ENCODE measurements at regions not wholly inside any gene's neighbourhood (a gene's known extent, or its start where the extent isn't known, plus 50 kb on each side); places are given as distances from the start of the nearest gene placed in this dataset.

DNA sequence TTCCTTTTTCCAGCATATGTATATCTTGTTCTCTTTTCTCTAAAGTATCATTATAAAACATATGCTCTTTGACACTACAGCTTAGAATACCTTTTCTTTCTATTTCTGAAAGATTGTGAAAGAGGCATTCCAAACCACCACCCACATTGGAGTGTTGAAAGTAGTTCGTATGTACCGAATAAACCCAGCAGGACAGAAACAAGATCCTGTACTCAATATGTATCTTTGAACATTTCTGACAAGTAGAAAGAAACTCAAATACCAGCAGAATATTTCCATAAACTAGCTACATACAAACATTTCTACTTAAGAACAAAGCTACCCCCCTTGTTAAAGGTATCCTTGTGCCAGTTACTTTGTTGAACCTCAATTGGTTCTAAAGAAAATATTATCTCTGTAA is 415.3 kb upstream of the ALCAM start:
- no peak for FAIRE-seq
- POLR2A ChIA-PET: no interaction called here

DNA sequence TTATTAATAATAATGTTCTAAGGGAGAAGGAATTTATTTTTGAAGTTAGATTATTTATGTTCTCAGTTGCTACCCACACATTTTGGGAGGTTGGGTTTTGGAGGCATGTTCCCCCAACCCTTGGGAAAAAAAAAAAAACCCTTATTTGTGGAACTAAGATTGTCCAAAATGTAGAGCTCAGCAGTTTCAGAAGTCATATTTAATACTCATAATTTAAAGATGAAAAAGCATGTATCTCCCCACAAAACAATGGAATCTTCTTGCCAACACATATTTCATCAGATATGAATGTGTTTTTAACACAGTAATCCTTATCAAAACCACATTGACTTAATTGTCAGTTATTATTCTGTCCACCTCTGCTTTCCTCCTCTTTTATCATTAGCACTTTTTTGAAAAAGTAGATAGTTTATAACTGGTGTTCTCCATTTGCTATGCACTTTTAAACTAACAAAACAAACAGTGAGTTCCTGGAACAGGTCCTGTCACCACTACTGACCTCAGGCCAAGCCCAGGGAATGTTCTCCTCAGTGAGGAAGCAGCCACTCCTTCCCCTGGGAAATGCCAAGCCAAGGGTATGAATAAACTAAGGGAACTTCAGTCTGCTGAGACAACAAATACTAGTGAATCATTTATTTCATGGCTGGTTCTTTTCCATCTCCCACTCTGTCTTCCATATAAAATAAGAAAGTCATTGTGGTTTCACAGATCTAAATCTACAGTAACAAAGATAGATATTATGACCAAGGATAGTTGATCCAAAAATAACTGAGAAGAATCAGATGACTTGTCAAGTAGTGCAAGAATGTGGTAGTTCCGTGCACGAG is 414.4 kb upstream of the ALCAM start:
- DNase-seq (ENCODE audit: low read depth in 1 of 2, low spot score in 1 of 2): peak; percentile 7 to 78
- POLR2A ChIA-PET: no interaction called here
- peaks cover 9% of the 10 kb centered on the region; the same call in 1 of the 3 replicates for H3K4me1 ChIP-seq
- H3K27ac ChIP-seq: peak overlapping the region in 1 of 2 experiments; percentile 11; a peak in 1 of 6 replicates
- no peaks in the 10 kb centered on the region; the same call in 2 of the 3 replicates for H3K9me3 ChIP-seq
- CTCF ChIA-PET: interaction anchor here (0.7 to 1.2 kb wide), 2 partner anchors 11 to 1294 kb away, joined by 3 to 5 read pairs; no protein-coding TSS in a partner anchor
- ATAC-seq: peak; percentile 67 to 68; a peak in 5 of 6 replicates
- no peak overlapping the region for H3K4me3 ChIP-seq
- TF ChIP-seq MAFK (IDR thresholded peaks at IDR 0.05; ENCODE audit: partially characterized antibody) (peak; percentile 47), EHF (CRISPR knock-in tag; IDR thresholded peaks at IDR 0.05) (no peak)
- no peak for FAIRE-seq
- WGBS (ENCODE audit: missing lambda C conversion rate): 27% methylated on average over 2 of the region's 2 CpGs
- H3K4me2 ChIP-seq: peak overlapping the region; percentile 41; the same call in 2 of the 3 replicates

More for the DNA sequence above, 415.3 kb upstream of the ALCAM start:
- no peak for TF ChIP-seq CEBPB (IDR thresholded peaks at IDR 0.05)
- no peak for TF ChIP-seq POLR2AphosphoS2 (conservative IDR thresholded peaks at IDR 0.05; ENCODE audit: low read length)
- no peak for TF ChIP-seq ZSCAN20 (CRISPR knock-in tag; IDR thresholded peaks at IDR 0.05)
- TF ChIP-seq HEYL (CRISPR knock-in tag; IDR thresholded peaks at IDR 0.05): no peak
- TF ChIP-seq, protein P1, sequence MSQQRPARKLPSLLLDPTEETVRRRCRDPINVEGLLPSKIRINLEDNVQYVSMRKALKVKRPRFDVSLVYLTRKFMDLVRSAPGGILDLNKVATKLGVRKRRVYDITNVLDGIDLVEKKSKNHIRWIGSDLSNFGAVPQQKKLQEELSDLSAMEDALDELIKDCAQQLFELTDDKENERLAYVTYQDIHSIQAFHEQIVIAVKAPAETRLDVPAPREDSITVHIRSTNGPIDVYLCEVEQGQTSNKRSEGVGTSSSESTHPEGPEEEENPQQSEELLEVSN (IDR thresholded peaks at IDR 0.05; ENCODE audit: borderline replicate concordance, low read depth): no peak
- CTCF ChIA-PET: interaction anchor here (1.2 to 1.3 kb wide), 2 partner anchors 12 to 18 kb away, joined by 3 read pairs; no protein-coding TSS in a partner anchor
- Histone ChIP-seq H3K27ac (peak overlapping the region in 1 of 2 experiments; percentile 4; a peak in 1 of 6 replicates), H3K4me1 (peaks cover 9% of the 10 kb centered on the region; the same call in 1 of the 3 replicates), H3K4me3 (no peak overlapping the region), H3K4me2 (no peak overlapping the region), H3K9me3 (no peaks in the 10 kb centered on the region; the same call in 2 of the 3 replicates)
- 75% methylated on average over 2 of the region's 2 CpGs for WGBS (ENCODE audit: missing lambda C conversion rate)
- DNase-seq (ENCODE audit: low read depth in 1 of 2, low spot score in 1 of 2): no peak
- no peak for ATAC-seq

DNA sequence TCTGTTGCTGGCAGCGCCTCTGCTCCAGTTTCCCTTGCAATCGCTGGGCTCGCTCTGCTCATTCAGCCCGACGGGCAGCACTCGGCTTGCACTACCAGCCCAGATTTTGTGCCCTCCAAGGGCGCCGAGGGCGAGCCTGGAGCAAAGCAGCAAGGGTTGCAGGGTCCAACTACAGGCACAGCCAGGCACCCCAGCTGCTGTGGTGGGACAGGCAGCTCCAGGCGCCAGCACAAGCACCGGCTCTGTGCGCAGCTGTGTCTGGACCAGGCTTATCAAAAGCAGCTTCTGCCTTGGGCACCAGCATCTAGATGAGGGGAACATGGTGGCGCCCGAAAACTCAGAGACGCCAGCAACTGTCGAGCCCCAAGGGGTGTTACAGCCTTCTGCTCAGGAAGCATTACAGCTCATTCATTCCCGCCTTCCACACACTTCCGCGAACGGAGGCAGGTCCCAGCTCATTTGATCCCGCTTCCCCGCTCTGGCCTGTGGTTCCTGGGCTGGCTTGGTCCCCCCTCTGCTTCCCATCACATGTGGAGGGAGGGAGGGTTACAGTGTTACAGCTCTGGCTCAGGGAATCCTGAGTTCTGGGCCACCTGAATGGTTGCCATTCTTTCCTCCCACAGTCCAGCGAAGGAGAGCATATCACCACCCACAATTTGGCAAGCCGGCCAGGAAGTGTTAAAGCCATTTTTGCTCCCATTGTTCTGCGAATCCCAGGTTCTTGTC is 409.9 kb upstream of the ALCAM start:
- POLR2A ChIA-PET: no interaction called here
- no peak overlapping the region for H3K4me2 ChIP-seq
- ATAC-seq (no peak; a peak in 1 of 6 replicates), DNase-seq (ENCODE audit: low read depth in 1 of 2, low spot score in 1 of 2) (no peak), FAIRE-seq (no peak)
- CTCF ChIA-PET: interaction anchor here (1.2 kb wide), 1 partner anchor 69 kb away, joined by 3 read pairs; no protein-coding TSS in a partner anchor
- H3K9me3 ChIP-seq: no peaks in the 10 kb centered on the region
- peaks cover 9% of the 10 kb centered on the region; the same call in 1 of the 3 replicates for H3K4me1 ChIP-seq
- no peak overlapping the region for H3K27ac ChIP-seq
- WGBS (ENCODE audit: missing lambda C conversion rate): 80% methylated on average over 22 of the region's 25 CpGs
- TF ChIP-seq CBX8 (IDR thresholded peaks at IDR 0.05) (no peak), EHMT2 (IDR thresholded peaks at IDR 0.05; ENCODE audit: low read depth) (no peak)
- H3K4me3 ChIP-seq: no peak overlapping the region

DNA sequence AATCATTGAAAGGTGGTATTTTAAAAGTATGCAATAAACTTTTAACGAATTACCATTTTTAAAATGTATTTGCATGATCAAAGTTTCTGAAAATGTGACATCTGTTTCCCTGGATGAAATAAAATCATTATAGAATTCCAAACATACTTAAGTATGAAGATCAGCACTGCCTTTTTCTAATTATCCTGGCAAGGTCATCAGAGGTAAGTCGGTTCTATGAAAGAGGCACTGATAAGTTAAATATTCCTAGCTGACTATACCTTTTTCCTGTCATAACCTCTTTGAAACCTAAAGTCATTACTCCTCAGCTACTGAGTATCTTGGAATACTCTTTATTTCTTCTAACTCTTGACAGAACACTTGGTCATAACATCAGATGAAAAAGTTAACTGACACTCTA is 406.1 kb upstream of the ALCAM start:
- ATAC-seq: no peak
- DNase-seq (ENCODE audit: low read depth in 1 of 2, low spot score in 1 of 2): no peak
- TF ChIP-seq RNF2 (IDR thresholded peaks at IDR 0.05; ENCODE audit: borderline replicate concordance, low read depth) (no peak), NR3C1 (IDR thresholded peaks at IDR 0.05) (no peak)
- POLR2A ChIA-PET: no interaction called here
- 42% methylated on average over 2 of the region's 2 CpGs for WGBS (ENCODE audit: missing lambda C conversion rate)
- Histone ChIP-seq H3K4me1 (no peaks in the 10 kb centered on the region), H3K4me2 (no peak overlapping the region), H3K9me3 (no peaks in the 10 kb centered on the region), H3K27ac (no peak overlapping the region), H3K4me3 (no peak overlapping the region)
- peak; percentile 39 for FAIRE-seq
- CTCF ChIA-PET: no interaction called here

DNA sequence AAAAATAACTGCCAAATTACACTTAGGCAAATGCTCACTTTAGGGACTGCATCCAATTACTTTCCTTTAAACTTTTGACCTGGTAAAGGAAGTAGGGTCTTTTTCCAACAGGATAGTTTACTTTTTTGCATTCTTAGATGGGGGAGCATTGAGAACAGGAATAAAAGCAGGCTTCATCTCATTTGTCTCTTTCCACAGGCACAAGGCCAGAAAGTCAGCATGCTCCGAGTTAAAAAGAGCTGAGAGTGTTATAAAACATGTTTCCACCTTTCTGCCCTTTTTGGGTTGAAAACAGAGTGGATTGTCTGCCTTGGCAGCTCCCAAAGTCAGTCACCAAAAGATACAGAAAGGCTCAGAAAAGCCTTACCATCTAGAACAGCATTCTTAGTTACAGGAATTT is 404.9 kb upstream of the ALCAM start:
- Histone ChIP-seq H3K4me1 (no peaks in the 10 kb centered on the region), H3K27ac (no peak overlapping the region), H3K4me2 (no peak overlapping the region), H3K4me3 (no peak overlapping the region), H3K9me3 (no peaks in the 10 kb centered on the region)
- ATAC-seq (no peak), FAIRE-seq (no peak), DNase-seq (ENCODE audit: low read depth in 1 of 2, low spot score in 1 of 2) (no peak)
- TF ChIP-seq CEBPB (IDR thresholded peaks at IDR 0.05): no peak
- TF ChIP-seq, protein P1 (IDR thresholded peaks at IDR 0.05; ENCODE audit: borderline replicate concordance, low read depth): no peak
- no peak for TF ChIP-seq SMC3 (IDR thresholded peaks at IDR 0.05)
- TF ChIP-seq EHF (CRISPR knock-in tag; IDR thresholded peaks at IDR 0.05): no peak
- TF ChIP-seq FOSL2 (IDR thresholded peaks at IDR 0.05): no peak
- TF ChIP-seq FOSL2 (CRISPR knock-in tag; IDR thresholded peaks at IDR 0.05): no peak
- TF ChIP-seq FOSB (CRISPR knock-in tag; IDR thresholded peaks at IDR 0.05): no peak
- TF ChIP-seq, protein P2, sequence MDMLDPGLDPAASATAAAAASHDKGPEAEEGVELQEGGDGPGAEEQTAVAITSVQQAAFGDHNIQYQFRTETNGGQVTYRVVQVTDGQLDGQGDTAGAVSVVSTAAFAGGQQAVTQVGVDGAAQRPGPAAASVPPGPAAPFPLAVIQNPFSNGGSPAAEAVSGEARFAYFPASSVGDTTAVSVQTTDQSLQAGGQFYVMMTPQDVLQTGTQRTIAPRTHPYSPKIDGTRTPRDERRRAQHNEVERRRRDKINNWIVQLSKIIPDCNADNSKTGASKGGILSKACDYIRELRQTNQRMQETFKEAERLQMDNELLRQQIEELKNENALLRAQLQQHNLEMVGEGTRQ (IDR thresholded peaks at IDR 0.05): no peak
- no peak for TF ChIP-seq CHD2 (IDR thresholded peaks at IDR 0.05; ENCODE audit: low read length, partially characterized antibody)
- TF ChIP-seq EHMT2 (IDR thresholded peaks at IDR 0.05; ENCODE audit: low read depth): no peak
- TF ChIP-seq POLR2AphosphoS2 (conservative IDR thresholded peaks at IDR 0.05; ENCODE audit: low read length): no peak
- TF ChIP-seq NFE2L2 (conservative IDR thresholded peaks at IDR 0.05; ENCODE audit: low read length): no peak
- TF ChIP-seq TFCP2L1 (CRISPR knock-in tag; IDR thresholded peaks at IDR 0.05): no peak
- TF ChIP-seq ZNF302 (CRISPR knock-in tag; IDR thresholded peaks at IDR 0.05): no peak
- POLR2A ChIA-PET: no interaction called here
- CTCF ChIA-PET: no interaction called here
- 42% methylated on average over 1 of the region's 1 CpG for WGBS (ENCODE audit: missing lambda C conversion rate)

Measured in A549 (cell line).